ENCODE measurements at regions not wholly inside any gene's neighbourhood (a gene's known extent, or its start where the extent isn't known, plus 50 kb on each side); places are given as distances from the start of the nearest gene placed in this dataset.
"Not testable (repeated sequence)": the region's sequence is repeated elsewhere in the genome, so short reads cannot be mapped to it uniquely, and the experiment has no call there.

DNA sequence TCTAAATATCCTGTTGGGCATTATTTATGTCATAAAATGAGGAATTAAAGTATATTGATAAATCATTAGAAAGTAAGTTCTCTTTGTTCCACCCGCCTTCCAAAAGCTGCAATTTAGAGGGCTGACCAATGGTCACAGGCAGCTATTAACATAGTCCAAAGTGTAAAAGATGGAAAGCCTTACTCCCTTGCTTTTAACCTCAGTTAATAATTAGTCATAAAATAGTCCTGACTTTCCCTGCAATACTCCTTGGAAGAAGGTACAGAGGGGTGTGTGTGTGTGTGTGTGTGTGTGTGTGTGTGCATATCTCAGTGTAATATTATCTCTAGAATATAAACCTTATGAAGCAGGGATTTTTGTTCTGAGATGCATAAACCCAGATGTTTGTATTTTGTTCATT, 275.4 kb downstream of the FAT4 start:
- DNase-seq (ENCODE audit: low spot score) = no peak

DNA sequence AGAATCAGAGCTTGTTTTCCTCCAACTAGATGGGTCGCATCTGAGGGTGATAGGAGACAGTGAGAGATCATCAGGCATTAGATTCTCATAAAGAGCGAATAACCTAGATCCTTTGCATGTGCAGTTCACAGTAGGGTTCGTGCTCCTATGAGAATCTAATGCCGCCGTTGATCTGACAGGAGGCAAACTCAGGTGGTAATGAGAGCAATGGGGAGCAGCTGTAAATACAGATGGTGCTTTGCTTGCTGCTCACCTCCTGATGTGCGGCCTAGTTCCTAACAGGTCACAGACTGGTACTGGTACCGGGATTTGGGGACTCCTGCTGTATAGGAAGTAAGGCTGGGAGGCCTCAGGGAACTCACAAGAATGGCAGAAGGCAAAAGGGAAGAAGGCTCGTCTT, 276.5 kb downstream of the FAT4 start:
- DNase-seq (ENCODE audit: low spot score) = no peak

GRCh38 chr4:125594056-125594602, 279.4 kb downstream of the FAT4 start:
- no peak for DNase-seq (ENCODE audit: low spot score)

DNA sequence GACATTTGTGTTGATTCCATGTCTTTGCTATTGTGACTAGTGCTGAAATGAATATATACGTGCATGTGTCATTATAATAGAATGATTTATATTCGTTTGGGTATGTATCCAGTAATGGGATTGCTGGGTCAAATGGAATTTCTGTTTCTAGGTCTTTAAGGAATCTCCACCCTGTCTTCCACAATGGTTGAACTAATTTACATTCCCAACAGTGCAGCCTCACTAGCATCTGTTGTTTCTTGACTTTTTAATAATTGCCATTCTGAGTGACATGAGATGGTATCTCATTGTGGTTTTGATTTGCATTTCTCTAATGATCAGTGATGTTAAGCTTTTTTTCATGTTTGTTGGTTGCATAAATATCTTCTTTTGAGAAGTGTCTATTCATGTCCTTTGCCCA, 291.2 kb downstream of the FAT4 start:
- DNase-seq (ENCODE audit: low spot score) = not testable (repeated sequence)

DNA sequence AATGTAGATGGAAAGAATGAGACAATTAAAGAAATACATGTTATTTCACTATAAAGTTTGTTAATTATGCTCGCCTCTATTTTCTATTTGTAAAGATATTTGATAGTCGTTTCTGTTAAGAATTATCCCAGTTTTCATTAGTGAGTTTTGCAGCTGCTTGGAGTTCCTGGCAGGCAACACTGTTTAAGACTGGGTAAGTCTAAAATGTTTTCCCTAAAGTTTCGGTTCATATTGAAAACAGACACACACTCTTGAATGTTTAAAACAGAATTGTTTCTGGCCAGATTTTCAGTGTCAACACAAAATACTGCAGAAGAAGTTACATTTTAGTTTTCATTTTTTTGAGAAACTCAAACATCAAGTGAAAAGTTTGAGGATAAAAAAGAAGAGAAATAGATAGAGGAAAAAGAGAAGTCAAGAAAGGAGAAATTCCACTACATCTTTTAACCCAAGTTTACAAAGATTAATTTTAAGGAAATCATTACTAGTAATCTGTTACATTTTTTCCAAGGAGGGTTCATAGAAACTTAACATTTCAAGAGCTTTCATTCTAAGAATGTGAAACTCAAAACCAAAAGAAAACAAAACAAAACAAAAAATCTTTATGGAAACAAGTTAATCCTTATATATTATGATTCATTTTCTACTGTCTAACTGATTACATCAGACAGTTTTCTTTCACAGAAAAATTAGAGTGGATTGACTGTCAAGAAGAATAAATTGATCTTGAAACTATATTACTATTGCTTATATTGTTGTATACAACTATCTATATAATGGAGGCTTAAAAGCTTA, 305.5 kb downstream of the FAT4 start:
- DNase-seq (ENCODE audit: low spot score) = no peak

DNA sequence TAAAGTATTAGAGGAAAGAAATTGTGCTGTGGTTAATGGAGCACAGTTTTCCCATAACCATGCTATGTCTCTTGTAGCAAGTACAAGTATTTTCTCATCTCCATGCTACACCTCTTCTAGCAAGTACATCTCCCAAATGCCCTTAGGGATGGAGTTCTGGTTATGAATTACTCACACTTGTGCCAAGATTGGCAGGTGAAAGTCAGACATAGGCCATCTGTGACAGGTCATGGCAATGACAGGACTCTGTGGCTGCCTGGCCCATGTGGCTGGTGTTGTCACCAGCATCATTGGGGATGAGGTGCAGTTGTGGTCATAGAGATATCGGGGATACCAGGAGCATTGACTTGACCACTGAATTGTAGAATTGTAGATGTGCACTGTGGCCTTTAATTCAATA, 310.2 kb downstream of the FAT4 start:
- no peak for DNase-seq (ENCODE audit: low spot score)

DNA sequence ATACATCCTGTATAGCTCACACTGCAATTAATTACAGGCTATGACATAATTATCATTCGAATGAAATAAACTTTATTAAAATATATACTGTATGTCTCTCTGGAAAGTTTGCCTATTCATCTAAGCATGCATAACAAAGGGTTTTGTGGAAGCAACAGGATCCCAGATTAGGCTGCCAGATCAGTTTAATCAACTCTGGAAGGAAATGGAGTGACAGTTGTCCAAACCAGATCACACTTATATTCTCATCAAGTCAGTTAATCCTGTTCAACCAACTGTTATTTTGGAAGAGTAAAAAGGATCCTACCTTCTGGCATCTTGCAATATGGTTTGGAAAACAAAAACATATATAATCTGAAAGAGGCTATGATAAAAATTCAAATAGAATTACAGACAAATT, 312.2 kb downstream of the FAT4 start:
- DNase-seq (ENCODE audit: low spot score) = no peak

GRCh38 chr4:125639182-125639621, 324.4 kb downstream of the FAT4 start:
- DNase-seq (ENCODE audit: low spot score) = no peak

DNA sequence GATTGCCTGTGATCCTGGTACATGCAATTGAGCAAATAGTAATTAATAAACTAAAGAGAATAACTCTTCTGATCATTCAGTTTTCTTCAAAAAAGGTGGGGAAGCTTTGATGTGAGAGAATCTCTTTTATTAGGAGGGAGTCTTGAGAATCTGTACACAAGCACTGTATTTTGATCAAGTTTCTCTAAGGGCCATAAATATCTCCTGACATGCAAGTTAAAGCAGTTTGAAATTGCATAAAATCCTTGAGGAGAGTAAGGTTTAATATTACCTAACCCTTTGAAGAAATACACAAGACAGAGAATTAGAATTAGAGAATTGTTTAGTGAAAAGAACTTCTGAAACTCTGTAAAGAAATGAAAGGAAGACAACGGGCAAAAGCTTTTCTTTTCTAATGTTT, 326.9 kb downstream of the FAT4 start:
- DNase-seq (ENCODE audit: low spot score) = no peak

DNA sequence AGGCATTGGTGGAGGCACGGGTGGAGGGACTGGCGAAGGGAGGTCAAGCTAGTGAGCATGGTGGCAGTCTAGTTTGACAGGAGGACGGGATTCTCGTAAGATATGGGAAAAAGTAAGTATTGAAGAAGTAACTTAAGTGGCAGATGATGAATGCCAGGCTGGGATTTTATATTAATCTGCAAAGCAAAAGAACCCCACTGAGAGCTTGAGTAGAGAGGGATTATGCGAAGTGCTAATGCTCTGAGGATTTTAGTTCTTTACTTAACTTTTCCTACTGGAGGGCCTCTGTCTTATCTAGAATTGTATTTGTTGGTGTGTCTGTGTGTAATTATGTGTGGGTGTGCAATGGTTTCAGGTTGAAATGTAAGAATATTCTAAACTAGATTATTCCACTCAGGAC, 327.9 kb downstream of the FAT4 start:
- DNase-seq (ENCODE audit: low spot score) = no peak

DNA sequence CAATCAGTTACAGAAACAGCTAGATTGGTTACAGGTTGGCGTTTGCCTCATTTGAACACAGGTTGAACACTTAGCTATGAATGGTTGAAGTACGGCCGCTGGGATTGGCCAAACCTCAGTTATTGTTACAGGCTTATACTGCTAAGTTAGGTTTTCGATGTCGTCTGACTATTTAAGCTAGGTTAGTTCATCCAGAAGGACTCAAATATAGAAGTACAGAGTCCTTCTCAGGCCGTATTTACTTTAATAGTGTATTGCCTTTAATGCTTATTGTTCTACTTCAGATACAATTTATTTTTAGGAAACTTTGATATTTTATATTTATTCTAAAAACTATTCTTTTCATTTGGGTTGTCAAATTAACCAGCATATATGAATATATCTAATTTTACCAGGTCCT, 334.7 kb downstream of the FAT4 start:
- DNase-seq (ENCODE audit: low spot score) = no peak

GRCh38 chr4:125650557-125650956, 335.8 kb downstream of the FAT4 start:
- no peak for DNase-seq (ENCODE audit: low spot score)

DNA sequence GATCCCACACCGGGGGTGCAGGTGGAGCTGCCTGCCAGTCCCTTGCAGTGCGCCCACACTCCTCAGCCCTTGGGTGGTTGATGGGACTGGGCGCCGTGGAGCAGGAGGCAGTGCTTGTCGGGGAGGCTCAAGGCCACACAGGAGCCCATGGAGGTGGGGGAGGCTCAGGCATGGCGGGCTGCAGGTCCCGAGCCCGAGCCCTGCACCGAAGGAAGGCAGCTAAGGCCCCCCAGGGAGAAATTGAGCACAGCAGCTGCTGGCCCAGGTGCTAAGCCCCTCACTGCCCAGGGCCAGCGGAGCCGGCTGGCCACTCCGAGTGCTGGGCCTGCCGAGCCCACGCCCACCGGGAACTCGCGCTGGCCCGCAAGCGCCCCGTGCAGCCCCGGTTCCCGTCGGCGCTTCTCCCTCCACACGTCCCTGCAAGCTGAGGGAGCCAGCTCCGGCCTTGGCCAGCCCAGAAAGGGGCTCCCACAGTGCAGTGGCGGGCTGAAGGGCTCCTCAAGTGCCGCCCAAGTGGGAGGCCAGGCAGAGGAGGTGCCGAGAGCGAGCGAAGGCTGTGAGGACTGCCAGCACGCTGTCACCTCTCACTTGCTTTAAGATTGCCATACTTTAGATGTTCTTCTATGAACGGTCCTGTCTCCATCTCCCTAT, 337.1 kb downstream of the FAT4 start:
- DNase-seq (ENCODE audit: low spot score) = not testable (repeated sequence)

DNA sequence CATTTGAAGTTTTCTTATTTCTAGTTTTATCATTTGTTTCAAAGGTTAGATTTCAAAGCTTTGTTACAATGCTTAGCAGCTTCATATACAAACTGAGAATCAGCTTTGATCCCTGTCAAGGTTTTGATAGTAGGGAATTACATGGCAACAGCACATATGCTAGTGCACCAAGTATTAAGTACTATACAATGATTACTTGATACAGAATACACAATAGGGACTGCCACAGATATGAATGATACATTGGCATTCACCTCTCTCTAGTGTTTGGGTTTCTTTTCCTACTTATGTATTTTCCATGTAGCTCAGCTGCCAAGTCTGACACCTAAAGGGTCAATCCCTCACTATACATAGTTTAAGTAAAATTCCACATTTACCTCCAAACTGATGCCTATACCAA, 344.0 kb downstream of the FAT4 start:
- DNase-seq (ENCODE audit: low spot score) = no peak

GRCh38 chr4:125663896-125664767, 349.4 kb downstream of the FAT4 start:
- DNase-seq (ENCODE audit: low spot score) = no peak

DNA sequence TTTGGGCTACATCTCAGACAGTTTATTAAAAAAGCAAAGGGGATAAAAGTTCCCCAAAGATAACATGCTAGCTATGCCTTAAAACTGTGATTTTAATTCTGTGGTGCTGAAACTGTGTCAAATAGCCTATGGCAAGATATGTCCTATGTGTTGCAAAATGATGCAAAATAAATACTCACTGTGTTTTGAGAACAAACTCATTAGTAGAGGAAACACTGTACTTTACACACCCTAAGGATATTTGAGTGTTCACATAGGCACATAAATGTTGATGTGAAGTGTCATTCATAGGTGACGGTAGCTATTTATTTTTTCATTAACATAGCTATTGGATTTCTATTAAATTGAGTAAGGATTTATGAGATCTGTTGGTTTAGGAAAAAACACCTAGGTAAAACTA, 351.9 kb downstream of the FAT4 start:
- no peak for DNase-seq (ENCODE audit: low spot score)

GRCh38 chr4:125676156-125676555, 361.4 kb downstream of the FAT4 start:
- DNase-seq (ENCODE audit: low spot score) = no peak

DNA sequence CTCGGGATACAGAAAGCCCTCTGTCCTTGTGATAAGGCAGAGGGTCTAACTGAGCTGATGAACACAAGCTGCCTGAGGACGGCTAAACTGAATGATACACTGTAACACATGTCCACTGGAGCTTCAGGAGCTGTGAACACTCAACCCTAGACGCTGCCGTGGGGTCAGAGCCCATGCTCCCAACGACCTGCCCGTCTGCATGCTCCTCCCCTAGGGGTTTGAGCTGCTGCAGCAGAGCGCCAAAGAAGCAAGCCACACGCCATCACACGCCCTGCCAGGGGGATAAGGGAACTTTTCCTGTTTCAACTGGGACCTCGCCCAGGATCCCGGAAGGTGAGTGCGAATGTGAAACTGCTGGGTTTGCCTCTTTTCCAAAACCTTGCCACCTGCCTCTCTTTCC, 361.8 kb downstream of the FAT4 start:
- no peak for DNase-seq (ENCODE audit: low spot score)

GRCh38 chr4:125677665-125678307, 363.0 kb downstream of the FAT4 start:
- no peak for DNase-seq (ENCODE audit: low spot score)

GRCh38 chr4:125679989-125680388, 365.2 kb downstream of the FAT4 start:
- DNase-seq (ENCODE audit: low spot score) = no peak

- DNase-seq (ENCODE audit: low spot score) = no peak
These were observed 366.5 kb downstream of the FAT4 start for GRCh38 chr4:125681240-125681639.

DNA sequence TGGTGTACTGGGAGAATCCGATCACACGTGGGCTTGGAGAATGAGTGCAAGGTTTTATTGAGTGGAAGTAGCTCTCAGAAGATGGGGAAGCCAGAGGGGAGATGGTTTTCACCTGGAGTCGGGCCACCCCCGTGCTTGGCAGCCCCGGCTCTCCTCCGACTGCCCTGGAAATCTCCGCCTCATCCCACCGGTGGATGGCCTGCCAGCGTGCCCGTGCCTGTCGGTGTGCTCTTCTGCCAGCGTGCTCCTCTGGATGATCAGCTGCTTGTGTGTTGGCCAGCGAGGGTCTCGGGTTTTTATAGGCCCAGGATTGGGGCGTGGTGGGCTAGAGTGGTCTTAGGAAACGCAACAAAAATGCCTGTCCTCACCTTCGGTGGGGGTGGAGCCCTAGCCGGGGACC, 368.0 kb downstream of the FAT4 start:
- no peak for DNase-seq (ENCODE audit: low spot score)

Measured in ureter (tissue), 1 donor.